Mesenchymal stem cell (in vitro differentiated cells and primary cell): ENCODE measurements at regions not wholly inside any gene's neighbourhood (a gene's known extent, or its start where the extent isn't known, plus 50 kb on each side); places are given as distances from the start of the nearest gene placed in this dataset.

Experiments used
- DNase-seq: peaks from one replicate; pipeline ENCODE4 v3.0.0-alpha.2; 2013
- H2AFZ ChIP-seq: one replicate; pipeline ENCODE4 v1.6.1; 2013; ENCODE audit warnings: low read depth, mild to moderate bottlenecking, control low read depth, inconsistent platforms, low read length, moderate library complexity
- H2AK5ac ChIP-seq: 2 replicates; pipeline ENCODE4 v1.6.1; 2013; ENCODE audit warnings: low read length, moderate library complexity, mild to moderate bottlenecking, inconsistent platforms; ENCODE audit not compliant: severe bottlenecking
- H2BK120ac ChIP-seq: one replicate; pipeline ENCODE4 v1.6.1; 2013; ENCODE audit warnings: low read depth, mild to moderate bottlenecking, inconsistent platforms, low read length, moderate library complexity
- H2BK12ac ChIP-seq, 2 experiments: one replicate each; pipeline ENCODE4 v1.6.1; 2013; ENCODE audit warnings: inconsistent platforms in 2 of 2, low read length in 2 of 2, mild to moderate bottlenecking in 2 of 2, moderate library complexity in 2 of 2, control low read depth in 1 of 2
- H2BK15ac ChIP-seq: one replicate; pipeline ENCODE4 v1.6.1; 2013; ENCODE audit warnings: mild to moderate bottlenecking, low read depth, inconsistent platforms; ENCODE audit not compliant: poor library complexity, severe bottlenecking
- H2BK5ac ChIP-seq: 2 replicates; pipeline ENCODE4 v1.6.1; 2013; ENCODE audit warnings: low read depth, mild to moderate bottlenecking, low read length, control low read depth, inconsistent platforms; ENCODE audit not compliant: poor library complexity, severe bottlenecking
- H3K14ac ChIP-seq, 2 experiments: one replicate each; pipeline ENCODE4 v1.6.1; 2013; ENCODE audit warnings: inconsistent platforms in 2 of 2, low read length in 2 of 2, control low read depth in 1 of 2, mild to moderate bottlenecking in 1 of 2, moderate library complexity in 1 of 2
- H3K18ac ChIP-seq, 2 experiments: one replicate each; pipeline ENCODE4 v1.6.1; 2013; ENCODE audit warnings: inconsistent platforms in 2 of 2, low read length in 2 of 2, control low read depth in 1 of 2, low read depth in 1 of 2, mild to moderate bottlenecking in 1 of 2
- H3K23ac ChIP-seq, 2 experiments: one replicate each; pipeline ENCODE4 v1.6.1; 2013; ENCODE audit warnings: inconsistent platforms in 2 of 2, low read length in 2 of 2, mild to moderate bottlenecking in 2 of 2, moderate library complexity in 2 of 2, control low read depth in 1 of 2
- H3K27ac ChIP-seq: 2 replicates; pipeline ENCODE4 v1.5.1; 2013; ENCODE audit warnings: mild to moderate bottlenecking, moderate library complexity, low read length, control low read depth, inconsistent platforms; ENCODE audit not compliant: poor library complexity, severe bottlenecking
- H3K27me3 ChIP-seq, 2 experiments: 2 replicates each; pipeline versions ENCODE4 v1.6.1 to v1.7.0; 2013; ENCODE audit warnings: low read length in 2 of 2, mild to moderate bottlenecking in 2 of 2, moderate library complexity in 2 of 2, control low read depth in 1 of 2, inconsistent platforms in 1 of 2; ENCODE audit not compliant: control insufficient read depth in 1 of 2, insufficient read depth in 1 of 2
- H3K36me3 ChIP-seq, 2 experiments: 2 replicates each; pipeline versions ENCODE4 v1.6.1 to v1.7.0; 2013; ENCODE audit warnings: low read length in 2 of 2, control low read depth in 1 of 2, inconsistent platforms in 1 of 2, low read depth in 1 of 2, mild to moderate bottlenecking in 1 of 2; ENCODE audit not compliant: insufficient read depth in 2 of 2, control insufficient read depth in 1 of 2
- H3K4ac ChIP-seq, 2 experiments: one replicate each; pipeline ENCODE4 v1.6.1; 2013; ENCODE audit warnings: inconsistent platforms in 2 of 2, low read length in 2 of 2, mild to moderate bottlenecking in 2 of 2, moderate library complexity in 2 of 2, control low read depth in 1 of 2, low read depth in 1 of 2
- H3K4me1 ChIP-seq: 2 replicates; pipeline ENCODE4 v1.6.1; 2013; ENCODE audit warnings: low read depth, low read length, control low read depth; ENCODE audit not compliant: control insufficient read depth, insufficient read depth
- H3K4me2 ChIP-seq: 2 replicates; pipeline ENCODE4 v1.6.1; 2013; ENCODE audit warnings: low read length, mild to moderate bottlenecking, inconsistent platforms; ENCODE audit not compliant: poor library complexity, severe bottlenecking
- H3K4me3 ChIP-seq, 2 experiments: 2 replicates each; pipeline versions ENCODE4 v1.5.1 to v1.7.0; 2013; ENCODE audit warnings: low read length in 2 of 2, mild to moderate bottlenecking in 2 of 2, control low read depth in 1 of 2, low read depth in 1 of 2; ENCODE audit not compliant: insufficient read depth in 1 of 2
- H3K79me1 ChIP-seq: replicated peaks from 2 replicates; pipeline ENCODE4 v1.6.1; 2013; ENCODE audit warnings: mild to moderate bottlenecking, control low read depth, low read length, inconsistent platforms; ENCODE audit not compliant: poor library complexity, severe bottlenecking
- H3K9ac ChIP-seq: 2 replicates; pipeline ENCODE4 v1.7.0; 2013; ENCODE audit warnings: mild to moderate bottlenecking, low read length, moderate library complexity
- H3K9me3 ChIP-seq: 2 replicates; pipeline ENCODE4 v1.7.0; 2013; ENCODE audit warnings: mild to moderate bottlenecking, low read length; ENCODE audit not compliant: control insufficient read depth
- H4K8ac ChIP-seq: one replicate; pipeline ENCODE4 v1.6.1; 2013; ENCODE audit warnings: inconsistent platforms, mild to moderate bottlenecking, low read length, moderate library complexity
- H4K91ac ChIP-seq: one replicate; pipeline ENCODE4 v1.6.1; 2013; ENCODE audit warnings: mild to moderate bottlenecking, low read length, inconsistent platforms
- WGBS: methylation state at CpG from one replicate; pipeline ENCODE4 v1.1.7; 2013; ENCODE audit warnings: mixed read lengths; 5-methylcytosine and 5-hydroxymethylcytosine counted together

GRCh38 chr1:90768826-90769225, 51.7 kb upstream of the BARHL2 start:
- DNase-seq: no peak
- Histone ChIP-seq H4K8ac (no peak overlapping the region), H3K23ac (no peak overlapping the region), H3K36me3 (no peaks in the 10 kb centered on the region), H3K4me1 (no peaks in the 10 kb centered on the region), H3K4ac (no peak overlapping the region), H2BK15ac (no peak overlapping the region), H2BK120ac (no peak overlapping the region), H3K4me2 (no peak overlapping the region), H3K27me3 (no peaks in the 10 kb centered on the region), H2AFZ (no peak overlapping the region), H3K27ac (no peak overlapping the region), H2AK5ac (no peak overlapping the region), H2BK12ac (no peak overlapping the region), H4K91ac (no peak overlapping the region), H3K9ac (peak overlapping the region; percentile 46), H3K9me3 (no peaks in the 10 kb centered on the region), H3K14ac (no peak overlapping the region), H3K4me3 (no peak overlapping the region), H3K79me1 (no peaks in the 10 kb centered on the region), H3K18ac (no peak overlapping the region), H2BK5ac (no peak overlapping the region)
- WGBS: 65% methylated on average over 1 of the region's 2 CpGs

DNA sequence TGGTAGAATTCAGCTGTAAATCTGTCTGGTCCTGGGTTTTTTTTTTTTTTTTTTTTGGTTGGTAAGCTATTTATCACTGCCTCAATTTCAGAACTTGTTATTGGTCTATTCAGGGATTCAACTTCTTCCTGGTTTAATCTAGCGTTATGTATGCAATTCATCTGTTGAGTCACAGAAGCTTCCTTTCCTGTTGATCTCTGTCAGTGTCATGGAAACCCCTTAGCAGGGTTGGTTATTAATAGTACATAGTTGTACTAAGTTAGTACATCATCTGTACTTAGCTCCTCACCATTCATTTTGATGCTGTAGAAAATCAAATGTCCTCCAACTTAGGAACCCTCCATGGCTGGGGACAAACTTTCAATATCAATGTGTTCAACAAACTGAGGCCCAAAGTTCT, 51.0 kb upstream of the BARHL2 start:
- peak overlapping the region; percentile 46 for H3K9ac ChIP-seq
- DNase-seq: no peak

More for the DNA sequence above, 51.0 kb upstream of the BARHL2 start:
- no peak overlapping the region for H4K8ac ChIP-seq
- no peak overlapping the region for H3K14ac ChIP-seq
- H3K27me3 ChIP-seq: no peaks in the 10 kb centered on the region
- H3K18ac ChIP-seq: no peak overlapping the region
- H3K23ac ChIP-seq: no peak overlapping the region
- no peak overlapping the region for H2BK5ac ChIP-seq
- no peaks in the 10 kb centered on the region for H3K9me3 ChIP-seq
- H2BK12ac ChIP-seq: no peak overlapping the region
- no peak overlapping the region for H3K4me2 ChIP-seq
- no peak overlapping the region for H3K27ac ChIP-seq
- H2AFZ ChIP-seq: no peak overlapping the region
- no peak overlapping the region for H3K4me3 ChIP-seq
- no CpG with 5 or more reads among the region's 1 CpG for WGBS
- no peak overlapping the region for H2BK120ac ChIP-seq
- H3K4ac ChIP-seq: no peak overlapping the region
- no peak overlapping the region for H2BK15ac ChIP-seq
- H3K79me1 ChIP-seq: no peaks in the 10 kb centered on the region
- H3K36me3 ChIP-seq: no peaks in the 10 kb centered on the region
- H3K4me1 ChIP-seq: no peaks in the 10 kb centered on the region
- H2AK5ac ChIP-seq: no peak overlapping the region
- no peak overlapping the region for H4K91ac ChIP-seq
